ENCODE measurements at regions not wholly inside any gene's neighbourhood (a gene's known extent, or its start where the extent isn't known, plus 50 kb on each side); places are given as distances from the start of the nearest gene placed in this dataset.

GRCh38 chr2:198351647-198352046 lies 547.3 kb downstream of the PLCL1 start:
- H3K27me3 ChIP-seq, result no peaks in the 10 kb centered on the region
- DNase-seq (ENCODE audit: low spot score), result no peak
- TF ChIP-seq CTCF (IDR thresholded peaks at IDR 0.05), result no peak
- H3K27ac ChIP-seq, result no peak overlapping the region
- H3K4me3 ChIP-seq, result no peak overlapping the region
- H3K9me3 ChIP-seq, result no peaks in the 10 kb centered on the region
- no peaks in the 10 kb centered on the region for H3K36me3 ChIP-seq
- no peaks in the 10 kb centered on the region for H3K4me1 ChIP-seq

GRCh38 chr2:198347946-198348345 lies 543.6 kb downstream of the PLCL1 start:
- no peak overlapping the region for H3K4me3 ChIP-seq
- no peaks in the 10 kb centered on the region for H3K4me1 ChIP-seq
- no peaks in the 10 kb centered on the region for H3K27me3 ChIP-seq
- no peak for DNase-seq (ENCODE audit: low spot score)
- no peaks in the 10 kb centered on the region for H3K9me3 ChIP-seq
- H3K36me3 ChIP-seq, result no peaks in the 10 kb centered on the region
- no peak for TF ChIP-seq CTCF (IDR thresholded peaks at IDR 0.05)
- H3K27ac ChIP-seq, result no peak overlapping the region

GRCh38 chr2:198347349-198347748 lies 543.0 kb downstream of the PLCL1 start:
- Histone ChIP-seq H3K9me3 (no peaks in the 10 kb centered on the region), H3K27me3 (no peaks in the 10 kb centered on the region), H3K36me3 (no peaks in the 10 kb centered on the region), H3K27ac (no peak overlapping the region), H3K4me3 (no peak overlapping the region), H3K4me1 (no peaks in the 10 kb centered on the region)
- no peak for TF ChIP-seq CTCF (IDR thresholded peaks at IDR 0.05)
- no peak for DNase-seq (ENCODE audit: low spot score)

GRCh38 chr2:198343471-198343870 lies 539.1 kb downstream of the PLCL1 start:
- H3K9me3 ChIP-seq, result no peaks in the 10 kb centered on the region
- no peak overlapping the region for H3K27ac ChIP-seq
- no peak for TF ChIP-seq CTCF (IDR thresholded peaks at IDR 0.05)
- no peaks in the 10 kb centered on the region for H3K27me3 ChIP-seq
- no peak for DNase-seq (ENCODE audit: low spot score)
- H3K36me3 ChIP-seq, result no peaks in the 10 kb centered on the region
- no peak overlapping the region for H3K4me3 ChIP-seq
- H3K4me1 ChIP-seq, result no peaks in the 10 kb centered on the region

- no peak for TF ChIP-seq CTCF (IDR thresholded peaks at IDR 0.05)
- H3K27me3 ChIP-seq, result no peaks in the 10 kb centered on the region
- no peak overlapping the region for H3K27ac ChIP-seq
- no peaks in the 10 kb centered on the region for H3K4me1 ChIP-seq
- no peak for DNase-seq (ENCODE audit: low spot score)
- H3K9me3 ChIP-seq, result no peaks in the 10 kb centered on the region
- no peaks in the 10 kb centered on the region for H3K36me3 ChIP-seq
- H3K4me3 ChIP-seq, result no peak overlapping the region
These were observed 536.5 kb downstream of the PLCL1 start for GRCh38 chr2:198340846-198341245.

GRCh38 chr2:198339116-198339515 lies 534.7 kb downstream of the PLCL1 start:
- Histone ChIP-seq H3K9me3 (no peaks in the 10 kb centered on the region), H3K27ac (no peak overlapping the region), H3K27me3 (no peaks in the 10 kb centered on the region), H3K4me3 (no peak overlapping the region), H3K36me3 (no peaks in the 10 kb centered on the region), H3K4me1 (no peaks in the 10 kb centered on the region)
- no peak for DNase-seq (ENCODE audit: low spot score)
- no peak for TF ChIP-seq CTCF (IDR thresholded peaks at IDR 0.05)

Data from right atrium auricular region (tissue), 2 donors.